GM18907 (cell line): ENCODE measurements at regions not wholly inside any gene's neighbourhood (a gene's known extent, or its start where the extent isn't known, plus 50 kb on each side); places are given as distances from the start of the nearest gene placed in this dataset.

Source experiments
- ATAC-seq: cut with Tn5 transposase; IDR thresholded peaks from one replicate; pipeline ENCODE4 v1.9.1; 2021; ENCODE audit warnings: mild to moderate bottlenecking, moderate library complexity; ENCODE audit not compliant: unreplicated experiment

DNA sequence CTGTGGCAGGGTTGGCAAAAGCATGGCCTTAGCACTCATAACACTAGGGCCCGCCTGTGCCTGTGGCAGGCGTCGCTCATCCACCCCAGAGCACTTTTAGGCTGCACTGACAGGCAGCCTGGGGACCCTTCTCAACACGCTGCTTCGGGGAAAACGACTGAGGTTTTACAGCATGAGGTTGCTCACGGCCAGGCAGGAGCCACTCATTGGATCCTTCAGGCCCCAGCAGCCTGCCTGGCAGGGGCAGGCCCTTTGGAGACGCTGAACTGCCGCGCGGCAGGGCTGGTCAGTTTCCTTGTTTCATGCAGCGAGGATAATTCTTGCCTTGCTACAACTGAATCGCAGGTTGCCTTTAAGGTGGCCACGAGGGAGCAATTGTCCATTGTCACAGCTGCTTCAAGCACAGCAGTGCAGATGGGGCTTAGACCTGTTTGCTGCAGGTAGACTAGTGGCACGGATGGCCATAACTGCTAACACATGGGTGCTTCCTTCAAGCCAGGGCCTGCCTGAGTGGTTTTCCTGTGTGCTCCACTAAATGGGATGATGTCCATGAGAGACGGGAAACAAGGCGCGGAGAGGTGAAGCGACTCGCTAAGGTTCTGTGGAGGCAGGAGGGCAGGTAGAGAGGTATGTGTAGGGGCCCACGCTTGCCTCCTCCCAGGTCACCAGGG, 49.9 kb upstream of the HS6ST1 start:
- no peak for ATAC-seq

GRCh38 chr2:128369108-128369555, 50.5 kb upstream of the HS6ST1 start:
- no peak for ATAC-seq

- no peak for ATAC-seq
Observed at GRCh38 chr2:128369602-128370467, 51.2 kb upstream of the HS6ST1 start.

GRCh38 chr2:128370468-128371247, 52.0 kb upstream of the HS6ST1 start:
- ATAC-seq, result no peak

GRCh38 chr2:128371248-128371630, 52.6 kb upstream of the HS6ST1 start:
- no peak for ATAC-seq

DNA sequence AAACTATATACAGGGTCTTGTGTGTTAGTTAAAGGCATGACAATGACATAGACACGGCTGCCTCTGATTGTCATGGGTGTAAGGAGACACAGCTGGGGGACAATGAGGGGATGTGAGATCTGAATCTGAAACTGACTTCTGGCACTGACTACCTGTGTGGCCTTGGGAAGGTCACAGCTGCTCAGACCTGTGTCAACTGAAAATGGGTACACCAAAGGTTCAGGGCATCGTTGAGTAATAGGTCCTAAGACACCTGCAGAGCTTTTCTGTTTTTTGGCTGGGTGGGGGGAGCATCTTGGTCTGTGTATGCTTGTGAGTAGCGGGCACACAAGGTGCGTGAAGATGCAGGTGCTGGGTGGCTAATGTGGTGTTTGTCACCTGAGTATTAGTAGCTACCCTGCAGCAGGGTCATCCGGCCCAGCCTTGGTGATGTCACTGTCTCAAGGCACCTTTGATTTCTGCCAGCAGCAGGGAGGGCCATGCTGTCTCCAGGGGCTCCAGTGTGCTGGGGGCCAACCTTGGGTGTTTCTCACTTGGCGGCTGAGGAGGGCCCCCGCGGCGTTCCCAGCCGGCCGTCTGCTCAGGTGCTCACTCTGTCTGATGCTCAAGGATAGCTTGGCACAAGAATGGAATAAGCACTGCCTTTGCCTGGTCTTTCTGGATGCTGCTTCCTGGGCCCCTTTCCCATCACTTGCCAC, 53.1 kb upstream of the HS6ST1 start:
- no peak for ATAC-seq

DNA sequence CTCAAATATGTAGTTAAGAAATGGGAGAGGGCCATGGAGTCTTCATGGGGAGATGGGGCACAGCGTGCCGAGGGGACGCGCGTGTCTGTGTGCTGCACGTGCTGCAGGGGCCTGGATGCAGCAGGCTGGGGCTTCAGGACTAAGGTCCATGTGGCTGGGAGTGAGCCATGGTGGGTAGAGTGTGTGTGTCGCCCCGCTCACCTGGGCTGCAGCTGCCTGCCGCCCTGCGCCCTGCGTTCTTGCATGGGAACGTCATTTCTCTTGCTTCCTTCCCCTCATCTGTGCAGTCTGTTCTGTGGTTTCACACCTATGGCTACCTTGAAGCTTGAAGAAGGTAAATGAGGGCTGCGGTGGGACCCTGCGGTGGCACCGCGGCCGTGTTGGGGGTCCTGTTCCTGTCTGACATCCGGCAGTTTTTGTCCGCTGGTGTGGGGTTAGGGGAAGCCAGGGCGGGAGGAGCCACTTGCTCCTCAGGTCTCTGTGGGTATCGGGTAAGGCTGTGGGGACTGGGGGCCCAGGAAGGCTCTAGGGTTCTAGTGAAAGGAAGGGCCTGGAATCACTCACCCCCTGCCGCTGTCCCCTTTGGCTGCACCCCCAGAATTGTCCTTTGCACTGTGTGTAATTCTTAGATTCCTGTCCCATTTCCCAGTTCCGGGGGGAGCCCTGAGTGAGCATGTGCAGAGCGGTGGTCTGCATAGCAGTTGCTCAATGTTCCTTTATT, 54.1 kb upstream of the HS6ST1 start:
- ATAC-seq, result no peak

DNA sequence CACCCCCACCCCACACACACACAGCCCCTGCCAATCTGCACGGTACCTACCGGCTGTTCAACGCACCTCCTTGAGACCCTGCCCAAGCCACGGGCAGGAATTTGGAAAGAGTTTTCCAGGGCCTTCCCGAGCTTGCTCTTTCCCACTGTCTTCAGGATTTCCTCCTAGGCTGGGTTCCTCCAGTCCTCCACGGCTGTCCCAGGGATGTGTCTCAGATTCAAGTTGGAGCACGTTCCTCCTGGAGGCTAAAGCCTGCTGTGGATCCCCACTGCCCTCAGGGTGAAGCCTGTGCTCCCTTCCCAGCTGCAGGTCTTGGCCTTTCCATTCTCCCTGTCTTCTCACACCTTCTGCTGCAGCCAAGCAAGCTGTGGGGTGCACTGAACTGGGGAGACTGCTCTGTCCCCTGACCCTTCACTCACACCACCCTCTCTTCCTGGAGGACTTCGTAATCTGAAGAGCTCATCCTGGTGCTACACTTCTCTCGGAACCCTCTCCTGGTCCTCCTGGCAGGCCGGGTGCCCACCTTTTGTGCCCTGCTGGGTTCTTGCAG, 54.9 kb upstream of the HS6ST1 start:
- no peak for ATAC-seq

DNA sequence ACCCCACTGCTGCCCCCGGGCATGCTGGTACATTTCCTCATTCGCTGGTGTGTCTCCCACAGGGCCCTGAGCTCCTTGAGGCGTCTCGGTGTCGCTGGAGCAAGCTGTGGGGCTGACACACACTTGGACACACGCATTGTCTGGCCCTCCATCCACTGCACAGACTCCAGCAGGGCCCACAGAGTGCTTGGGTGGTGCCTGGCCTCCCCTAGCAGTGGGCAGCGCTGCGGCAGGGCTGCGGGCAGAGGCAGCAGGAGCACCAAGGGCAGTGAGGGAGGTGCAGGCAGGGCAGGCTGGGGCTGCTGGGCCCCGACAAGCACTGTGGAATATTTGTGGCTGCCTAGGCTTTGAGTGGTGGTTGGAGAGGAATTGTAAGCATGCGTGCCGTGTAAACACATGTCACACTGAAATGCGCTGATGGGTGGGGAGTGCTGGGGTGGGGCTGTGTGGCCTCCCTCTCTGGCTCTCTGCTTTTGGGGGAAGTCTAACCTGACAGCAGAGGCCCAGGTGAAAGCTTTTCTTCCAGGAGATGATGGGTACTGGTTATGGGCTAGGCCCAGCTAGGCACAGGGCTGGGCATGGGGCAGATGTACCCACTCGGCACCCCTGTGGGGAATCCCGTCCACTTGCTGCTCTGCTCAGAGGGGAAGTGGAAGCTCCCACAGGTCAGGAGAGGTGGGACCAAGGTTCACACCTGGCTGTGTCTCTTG, 55.5 kb upstream of the HS6ST1 start:
- no peak for ATAC-seq

DNA sequence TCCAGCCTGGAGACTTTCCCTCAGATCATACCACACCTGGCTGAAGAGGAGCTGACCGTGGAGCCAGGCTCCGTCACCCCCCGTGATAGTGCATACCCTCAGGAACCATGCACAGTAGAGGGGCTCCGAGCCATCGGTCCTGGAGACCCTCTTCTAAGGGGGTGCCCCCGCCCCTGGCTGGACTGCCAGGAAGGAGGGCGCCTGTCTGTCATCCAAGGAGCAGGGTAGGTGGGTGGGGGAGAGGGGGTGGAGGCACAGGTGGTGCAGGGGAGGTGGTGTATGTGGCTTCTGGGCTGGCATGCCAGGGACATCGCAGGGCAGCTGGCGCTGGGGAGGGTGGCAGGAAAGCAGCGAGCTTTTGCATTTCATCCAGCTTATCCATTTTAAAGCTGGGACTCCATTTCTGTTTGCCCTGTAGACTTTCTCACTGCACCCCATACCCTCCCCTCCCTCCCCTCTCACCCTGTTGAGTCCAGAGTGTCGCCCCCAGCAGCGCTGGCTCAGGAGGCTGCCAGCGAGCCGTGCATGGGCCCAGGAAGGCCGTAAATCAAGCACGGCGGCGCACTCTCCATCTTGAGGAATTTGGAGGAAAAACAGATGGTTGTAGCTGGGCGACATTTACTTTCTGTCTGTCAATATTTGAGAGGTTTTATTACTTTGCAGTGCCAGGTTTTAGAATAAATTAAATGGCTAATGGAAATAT, 56.2 kb upstream of the HS6ST1 start:
- no peak for ATAC-seq

DNA sequence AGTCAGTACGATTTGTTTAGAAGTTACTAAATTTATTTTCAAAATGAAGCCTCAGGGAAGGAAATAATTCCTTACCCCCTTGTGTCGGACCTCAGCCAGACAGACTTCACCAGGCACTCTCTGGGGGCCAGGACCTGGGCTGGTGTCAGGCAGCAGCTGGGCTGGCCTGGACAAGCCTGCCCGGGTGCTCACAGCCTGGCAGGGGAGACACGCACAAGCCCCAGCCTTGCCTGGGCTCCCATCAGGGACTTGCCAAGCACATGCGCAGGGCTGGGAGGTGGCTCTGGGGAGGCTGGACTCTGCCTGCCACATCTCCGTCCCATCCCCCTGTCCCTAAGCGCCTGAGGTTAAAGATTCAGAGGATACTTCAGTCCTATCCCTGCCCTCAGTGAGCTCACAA, 56.8 kb upstream of the HS6ST1 start:
- ATAC-seq, result no peak

DNA sequence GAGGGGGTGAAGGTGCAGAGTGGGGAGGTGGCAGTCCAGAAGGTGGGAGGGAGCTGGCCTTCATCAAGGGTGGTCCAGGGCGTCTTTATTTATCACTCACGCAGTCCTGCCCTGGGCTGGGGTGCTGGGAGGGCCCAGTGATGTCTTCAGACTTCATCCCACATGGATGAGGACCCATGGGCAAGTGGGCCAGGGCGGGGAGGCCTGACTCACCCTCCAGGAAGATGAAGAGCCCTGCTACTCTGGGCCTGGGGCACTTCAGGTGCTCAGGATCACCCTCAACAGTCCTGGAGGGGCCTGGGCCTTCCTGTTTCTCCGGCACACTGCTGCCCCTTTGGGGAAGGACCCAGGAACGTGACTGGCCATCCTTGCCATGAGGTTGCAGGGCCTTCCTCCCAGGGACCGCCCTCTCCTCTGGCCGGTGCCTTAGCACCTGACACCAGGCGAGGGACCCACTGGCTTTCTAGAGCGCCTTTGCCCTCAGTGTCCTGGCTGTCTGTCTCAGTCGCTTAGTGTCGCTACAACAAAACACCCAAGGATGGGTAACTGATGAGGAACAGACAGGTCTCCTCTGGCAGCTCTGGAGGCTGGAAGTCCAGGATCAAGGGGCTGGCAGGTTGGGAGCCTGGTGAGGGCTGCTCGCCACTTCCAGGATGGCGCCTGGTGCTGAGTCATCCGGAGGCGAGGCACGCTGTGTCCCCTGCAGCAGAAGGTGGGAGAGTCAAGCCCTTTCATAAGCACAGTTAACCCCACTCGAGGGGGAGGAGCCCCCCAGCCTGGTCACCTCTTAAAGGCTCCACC, 57.8 kb upstream of the HS6ST1 start:
- ATAC-seq, result no peak

GRCh38 chr2:128377071-128377910, 58.6 kb upstream of the HS6ST1 start:
- ATAC-seq, result no peak

DNA sequence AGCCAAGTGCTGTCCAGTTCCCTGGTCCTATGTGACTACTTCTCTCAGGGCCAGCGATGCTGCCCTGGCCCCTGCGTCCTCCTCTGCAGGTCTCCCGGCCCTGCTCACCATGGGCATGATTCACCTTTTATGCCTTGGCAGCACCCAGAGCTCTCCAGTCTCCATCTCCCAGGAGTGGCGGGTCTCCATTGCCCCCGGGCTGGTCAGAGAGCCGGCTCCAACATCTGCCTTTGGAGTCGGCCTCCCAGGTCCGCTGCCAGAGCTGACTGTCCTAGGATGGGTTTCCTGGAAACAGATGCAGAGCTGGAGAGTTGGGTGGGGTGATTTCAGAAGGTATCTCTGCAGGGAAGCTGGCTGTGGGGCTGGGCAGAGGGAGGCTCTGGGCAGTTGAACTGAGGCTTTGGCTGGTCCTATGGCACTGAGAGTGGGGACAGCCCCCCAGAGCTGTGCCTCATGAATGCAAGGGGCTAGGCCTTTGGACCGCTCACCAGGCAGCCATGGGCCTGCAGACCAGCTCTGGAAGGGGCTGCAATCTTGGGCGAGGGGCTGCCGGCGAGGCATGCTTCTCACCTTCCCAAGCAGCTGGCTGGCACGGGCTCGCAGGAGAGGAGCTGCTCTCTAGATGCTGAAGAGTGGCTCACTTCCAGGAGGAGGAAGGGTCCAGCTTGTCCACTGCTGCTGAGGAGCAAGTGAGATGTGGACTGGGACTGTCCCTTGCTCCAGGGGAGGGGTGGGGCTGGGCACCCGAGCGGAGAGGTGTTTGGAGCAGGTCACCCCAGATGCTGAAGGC, 59.8 kb upstream of the HS6ST1 start:
- ATAC-seq, result no peak

DNA sequence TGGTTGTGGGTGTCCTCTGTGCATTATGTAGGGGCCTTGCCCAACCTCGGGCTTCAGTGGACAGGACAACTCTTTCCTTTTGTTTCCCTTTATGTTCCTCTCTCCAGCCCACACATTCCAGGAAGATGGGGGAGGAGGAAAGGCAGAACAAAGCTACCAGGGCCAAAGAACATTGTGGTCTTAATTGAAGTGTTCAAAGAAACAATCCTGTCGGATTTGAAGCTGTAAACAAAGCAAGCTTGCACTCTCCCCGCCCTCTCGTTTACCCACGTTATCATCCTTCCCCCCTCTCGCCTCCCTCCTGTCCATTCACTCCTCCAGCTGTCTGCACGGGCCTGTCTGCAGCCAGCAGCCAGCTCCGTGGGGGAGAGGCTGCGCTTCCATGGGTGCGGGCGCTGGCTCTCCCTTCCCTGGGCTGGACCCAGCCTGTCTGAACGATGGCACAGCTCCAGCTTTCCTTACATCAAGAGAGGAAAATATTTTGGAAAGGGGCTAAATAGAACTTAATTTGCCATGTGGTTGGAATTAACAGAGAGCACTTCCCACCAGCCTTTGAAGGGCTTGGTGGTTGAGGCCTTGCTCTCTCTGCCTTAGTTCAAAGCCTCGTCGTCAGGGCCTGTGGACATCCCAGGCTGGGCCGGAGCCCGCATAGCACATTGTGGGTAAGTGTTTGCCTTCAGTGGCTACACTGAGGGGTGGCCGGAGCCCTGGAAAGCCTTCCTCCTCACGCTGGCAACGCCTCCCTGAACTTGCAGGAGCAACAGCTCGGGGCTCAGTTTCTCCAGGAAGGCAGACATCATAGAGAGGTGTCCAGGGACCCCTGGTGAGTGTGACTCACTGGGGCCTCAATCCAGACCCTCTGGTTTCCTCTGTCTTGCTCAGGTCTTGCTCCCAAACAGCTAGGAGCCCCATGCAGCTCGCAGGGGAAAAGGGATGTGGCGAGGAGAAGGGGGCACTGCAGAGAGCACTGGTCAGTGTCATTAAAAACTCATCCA, 60.6 kb upstream of the HS6ST1 start:
- no peak for ATAC-seq
